Spinal cord (tissue), 9 donors: ENCODE measurements at regions not wholly inside any gene's neighbourhood (a gene's known extent, or its start where the extent isn't known, plus 50 kb on each side); places are given as distances from the start of the nearest gene placed in this dataset.
A peak's percentile ranks its signal among the peaks of the same experiment; 100 is the strongest.

Experiments
- DNase-seq, 6 donors: peaks; one replicate each; pipeline versions ENCODE4 v3.0.0 to v3.0.0-alpha.2; 2013 to 2015; ENCODE audit warnings: low spot score in 6 of 6, low read depth in 4 of 6
- H3K27ac ChIP-seq: one replicate; pipeline ENCODE4 v1.5.1; 2013; ENCODE audit warnings: low read depth, low read length, control low read depth
- H3K27me3 ChIP-seq: one replicate; pipeline ENCODE4 v1.6.1; 2013; ENCODE audit warnings: low read length; ENCODE audit not compliant: control insufficient read depth, insufficient read depth
- H3K36me3 ChIP-seq: one replicate; pipeline ENCODE4 v1.6.1; 2013; ENCODE audit warnings: low read length; ENCODE audit not compliant: control insufficient read depth, insufficient read depth
- H3K4me1 ChIP-seq: one replicate; pipeline ENCODE4 v1.6.1; 2013; ENCODE audit warnings: low read length; ENCODE audit not compliant: control insufficient read depth, insufficient read depth
- H3K4me3 ChIP-seq: one replicate; pipeline ENCODE4 v1.5.1; 2013; ENCODE audit warnings: low read depth, low read length, control low read depth
- H3K9me3 ChIP-seq: one replicate; pipeline ENCODE4 v1.6.1; 2013; ENCODE audit warnings: low read length; ENCODE audit not compliant: control insufficient read depth, insufficient read depth
- WGBS: methylation state at CpG from one replicate; pipeline ENCODE4 v1.1.5; 2013; ENCODE audit warnings: missing lambda C conversion rate; ENCODE audit not compliant: insufficient coverage; 5-methylcytosine and 5-hydroxymethylcytosine counted together
- donor health status: healthy.

- no peak overlapping the region for H3K4me3 ChIP-seq
- DNase-seq = no peak
- peaks cover 14% of the 10 kb centered on the region for H3K4me1 ChIP-seq
- 84% methylated on average over 5 of the region's 5 CpGs for WGBS
- H3K27ac ChIP-seq = no peak overlapping the region
- H3K9me3 ChIP-seq = no peaks in the 10 kb centered on the region
- peaks cover 4% of the 10 kb centered on the region for H3K27me3 ChIP-seq
- no peaks in the 10 kb centered on the region for H3K36me3 ChIP-seq
Observed at GRCh38 chr1:38125016-38125415, 78.4 kb upstream of the POU3F1 start.

- 82% methylated on average over 12 of the region's 19 CpGs for WGBS
- Histone ChIP-seq H3K4me1 (peaks cover 16% of the 10 kb centered on the region), H3K9me3 (no peaks in the 10 kb centered on the region), H3K4me3 (no peak overlapping the region), H3K36me3 (no peaks in the 10 kb centered on the region), H3K27me3 (peaks cover 2% of the 10 kb centered on the region), H3K27ac (no peak overlapping the region)
- DNase-seq = peak in 1 of 6 donors; percentile 68
Observed at GRCh38 chr1:38123356-38124135, 77.0 kb upstream of the POU3F1 start.

GRCh38 chr1:38121231-38121680 is 74.7 kb upstream of the POU3F1 start:
- Histone ChIP-seq H3K36me3 (no peaks in the 10 kb centered on the region), H3K4me3 (no peak overlapping the region), H3K4me1 (peaks cover 24% of the 10 kb centered on the region), H3K27ac (no peak overlapping the region), H3K27me3 (peaks cover 2% of the 10 kb centered on the region), H3K9me3 (no peaks in the 10 kb centered on the region)
- 82% methylated on average over 14 of the region's 14 CpGs for WGBS
- no peak for DNase-seq

GRCh38 chr1:38120552-38121230 is 74.1 kb upstream of the POU3F1 start:
- Histone ChIP-seq H3K4me3 (no peak overlapping the region), H3K4me1 (peaks cover 28% of the 10 kb centered on the region), H3K27me3 (peaks cover 2% of the 10 kb centered on the region), H3K27ac (no peak overlapping the region), H3K36me3 (no peaks in the 10 kb centered on the region), H3K9me3 (no peaks in the 10 kb centered on the region)
- WGBS = 88% methylated on average over 5 of the region's 5 CpGs
- no peak for DNase-seq

GRCh38 chr1:38118976-38119375 is 72.4 kb upstream of the POU3F1 start:
- Histone ChIP-seq H3K4me1 (peaks cover 44% of the 10 kb centered on the region), H3K36me3 (no peaks in the 10 kb centered on the region), H3K9me3 (no peaks in the 10 kb centered on the region), H3K27ac (no peak overlapping the region), H3K27me3 (peaks cover 2% of the 10 kb centered on the region), H3K4me3 (no peak overlapping the region)
- WGBS = 64% methylated on average over 8 of the region's 9 CpGs
- DNase-seq = no peak

- WGBS = 70% methylated on average over 11 of the region's 11 CpGs
- no peak overlapping the region for H3K27ac ChIP-seq
Observed at GRCh38 chr1:38117444-38117887, 70.9 kb upstream of the POU3F1 start.

GRCh38 chr1:38115682-38116202 is 69.1 kb upstream of the POU3F1 start:
- Histone ChIP-seq H3K9me3 (no peaks in the 10 kb centered on the region), H3K4me3 (no peak overlapping the region), H3K36me3 (no peaks in the 10 kb centered on the region), H3K4me1 (peaks cover 59% of the 10 kb centered on the region), H3K27me3 (peaks cover 2% of the 10 kb centered on the region), H3K27ac (no peak overlapping the region)
- peak in 2 of 6 donors; percentile 66 to 94 for DNase-seq
- 43% methylated on average over 5 of the region's 9 CpGs for WGBS

More at GRCh38 chr1:38117444-38117887, 70.9 kb upstream of the POU3F1 start:
- Histone ChIP-seq H3K27me3 (peaks cover 2% of the 10 kb centered on the region), H3K4me3 (no peak overlapping the region), H3K36me3 (no peaks in the 10 kb centered on the region), H3K9me3 (no peaks in the 10 kb centered on the region), H3K4me1 (peaks cover 49% of the 10 kb centered on the region)
- peak in 1 of 6 donors; percentile 89 for DNase-seq

- Histone ChIP-seq H3K4me1 (peaks cover 59% of the 10 kb centered on the region), H3K27me3 (peaks cover under 1% of the 10 kb centered on the region), H3K4me3 (no peak overlapping the region), H3K27ac (no peak overlapping the region), H3K9me3 (no peaks in the 10 kb centered on the region), H3K36me3 (no peaks in the 10 kb centered on the region)
- peak in 1 of 6 donors; percentile 55 for DNase-seq
- 95% methylated on average over 14 of the region's 15 CpGs for WGBS
Observed at GRCh38 chr1:38115226-38115625, 68.6 kb upstream of the POU3F1 start.

GRCh38 chr1:38114241-38115026 is 67.8 kb upstream of the POU3F1 start:
- Histone ChIP-seq H3K27ac (no peak overlapping the region), H3K4me3 (no peak overlapping the region), H3K27me3 (no peaks in the 10 kb centered on the region), H3K36me3 (no peaks in the 10 kb centered on the region), H3K9me3 (no peaks in the 10 kb centered on the region), H3K4me1 (peaks cover 59% of the 10 kb centered on the region)
- DNase-seq = peak in 4 of 6 donors; percentile 65 to 98 (median 78)
- WGBS = 40% methylated on average over 9 of the region's 13 CpGs
